GM12875 (cell line): ENCODE measurements at regions not wholly inside any gene's neighbourhood (a gene's known extent, or its start where the extent isn't known, plus 50 kb on each side); places are given as distances from the start of the nearest gene placed in this dataset.

Experiments
- H3K4me3 ChIP-seq: one replicate; pipeline ENCODE4 v1.5.1; 2011; ENCODE audit warnings: low read depth, low read length, control low read depth
- TF ChIP-seq, protein P1 (sequence below): IDR thresholded peaks from 2 replicates; pipeline ENCODE4 v1.5.1; 2011; ENCODE audit warnings: low read depth, mild to moderate bottlenecking, control low read depth, inconsistent platforms, low read length, moderate library complexity, borderline replicate concordance; ENCODE audit not compliant: insufficient read depth

GRCh38 chr7:46169384-46169755, 248.3 kb upstream of the IGFBP3 start:
- TF ChIP-seq, protein P1, sequence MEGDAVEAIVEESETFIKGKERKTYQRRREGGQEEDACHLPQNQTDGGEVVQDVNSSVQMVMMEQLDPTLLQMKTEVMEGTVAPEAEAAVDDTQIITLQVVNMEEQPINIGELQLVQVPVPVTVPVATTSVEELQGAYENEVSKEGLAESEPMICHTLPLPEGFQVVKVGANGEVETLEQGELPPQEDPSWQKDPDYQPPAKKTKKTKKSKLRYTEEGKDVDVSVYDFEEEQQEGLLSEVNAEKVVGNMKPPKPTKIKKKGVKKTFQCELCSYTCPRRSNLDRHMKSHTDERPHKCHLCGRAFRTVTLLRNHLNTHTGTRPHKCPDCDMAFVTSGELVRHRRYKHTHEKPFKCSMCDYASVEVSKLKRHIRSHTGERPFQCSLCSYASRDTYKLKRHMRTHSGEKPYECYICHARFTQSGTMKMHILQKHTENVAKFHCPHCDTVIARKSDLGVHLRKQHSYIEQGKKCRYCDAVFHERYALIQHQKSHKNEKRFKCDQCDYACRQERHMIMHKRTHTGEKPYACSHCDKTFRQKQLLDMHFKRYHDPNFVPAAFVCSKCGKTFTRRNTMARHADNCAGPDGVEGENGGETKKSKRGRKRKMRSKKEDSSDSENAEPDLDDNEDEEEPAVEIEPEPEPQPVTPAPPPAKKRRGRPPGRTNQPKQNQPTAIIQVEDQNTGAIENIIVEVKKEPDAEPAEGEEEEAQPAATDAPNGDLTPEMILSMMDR: no peak
- H3K4me3 ChIP-seq: no peak overlapping the region

GRCh38 chr7:46168671-46169383, 247.8 kb upstream of the IGFBP3 start:
- no peak overlapping the region for H3K4me3 ChIP-seq
- TF ChIP-seq, protein P1: no peak

GRCh38 chr7:46168231-46168630, 247.2 kb upstream of the IGFBP3 start:
- TF ChIP-seq, protein P1: no peak
- no peak overlapping the region for H3K4me3 ChIP-seq

GRCh38 chr7:46165276-46165675, 244.2 kb upstream of the IGFBP3 start:
- no peak overlapping the region for H3K4me3 ChIP-seq
- TF ChIP-seq, protein P1: no peak

DNA sequence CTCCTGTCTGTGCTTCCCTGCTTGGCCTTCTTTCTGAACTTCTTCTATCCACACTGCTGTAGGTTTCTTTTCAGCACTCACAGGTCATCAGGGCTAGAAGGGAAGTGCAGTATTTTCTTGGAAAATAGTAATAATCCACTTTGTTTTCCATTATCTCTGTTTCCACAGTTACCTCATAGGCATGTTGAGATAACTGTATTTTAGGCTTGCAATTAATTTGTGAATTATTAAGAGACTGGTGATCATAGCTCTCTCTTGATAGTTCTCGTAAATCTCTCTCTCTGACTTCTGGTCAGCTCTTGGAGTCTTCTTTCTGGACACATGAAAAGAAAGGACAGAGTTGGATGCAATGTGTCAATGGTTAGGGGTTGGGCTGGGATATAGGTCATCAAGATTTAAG, 243.6 kb upstream of the IGFBP3 start:
- H3K4me3 ChIP-seq: no peak overlapping the region
- TF ChIP-seq, protein P1: no peak

DNA sequence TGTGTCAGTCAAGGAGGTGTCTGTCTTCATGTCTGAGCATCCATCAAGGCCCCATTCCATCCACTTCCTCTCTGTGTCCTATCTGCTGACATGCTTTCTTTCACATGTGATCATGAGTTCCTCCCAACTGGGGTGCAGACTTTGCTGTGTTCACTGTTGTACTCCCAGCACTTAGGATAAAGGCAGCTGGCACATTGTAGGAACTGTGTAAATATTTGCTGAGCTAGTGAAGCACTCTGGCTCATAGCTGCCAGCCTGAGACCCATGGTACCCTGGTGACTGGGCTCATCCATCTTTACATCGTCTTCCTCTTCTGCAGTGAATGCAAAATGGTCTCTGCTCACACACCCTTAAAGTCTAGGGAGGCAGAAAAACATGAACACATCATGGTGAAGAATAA, 242.2 kb upstream of the IGFBP3 start:
- TF ChIP-seq, protein P1: no peak
- no peak overlapping the region for H3K4me3 ChIP-seq

DNA sequence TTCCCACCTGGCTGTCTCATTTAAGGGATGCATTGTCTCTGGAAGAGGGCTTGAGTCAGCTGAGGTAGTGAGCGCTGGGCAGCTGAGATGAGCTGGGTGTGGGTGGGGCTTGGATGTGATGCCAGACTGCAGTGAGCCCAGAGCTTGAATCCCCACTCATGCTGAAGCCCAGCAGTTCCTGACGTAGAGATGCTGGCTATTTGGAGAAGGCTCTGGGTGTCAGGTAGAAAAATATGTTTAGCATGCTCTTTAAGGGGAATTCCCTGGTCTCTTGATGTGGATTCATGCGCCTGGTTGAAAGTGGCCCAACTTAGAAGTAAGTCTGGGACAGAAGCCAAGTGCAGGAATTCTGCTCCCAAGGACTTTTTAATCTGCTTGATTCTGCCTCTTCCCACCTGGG, 241.5 kb upstream of the IGFBP3 start:
- TF ChIP-seq, protein P1: no peak
- no peak overlapping the region for H3K4me3 ChIP-seq
